ENCODE measurements at regions not wholly inside any gene's neighbourhood (a gene's known extent, or its start where the extent isn't known, plus 50 kb on each side); places are given as distances from the start of the nearest gene placed in this dataset.
"Not testable (repeated sequence)": the region's sequence is repeated elsewhere in the genome, so short reads cannot be mapped to it uniquely, and the experiment has no call there.

- DNase-seq = no peak
These were observed 180.4 kb upstream of the ITGA1 start for GRCh38 chr5:52607227-52607824.

GRCh38 chr5:52620315-52620714 is 167.4 kb upstream of the ITGA1 start:
- DNase-seq = no peak

GRCh38 chr5:52623291-52623690 is 164.4 kb upstream of the ITGA1 start:
- no peak for DNase-seq

- no peak for DNase-seq
These were observed 163.4 kb upstream of the ITGA1 start for GRCh38 chr5:52624291-52624690.

- DNase-seq = no peak
These were observed 161.4 kb upstream of the ITGA1 start for GRCh38 chr5:52626312-52626711.

- no peak for DNase-seq
These were observed 160.0 kb upstream of the ITGA1 start for GRCh38 chr5:52627740-52628139.

- DNase-seq = no peak
These were observed 155.4 kb upstream of the ITGA1 start for GRCh38 chr5:52632281-52632680.

- not testable (repeated sequence) for DNase-seq
These were observed 153.5 kb upstream of the ITGA1 start for GRCh38 chr5:52634171-52634570.

- DNase-seq = no peak
These were observed 149.0 kb upstream of the ITGA1 start for GRCh38 chr5:52638732-52639131.

GRCh38 chr5:52648726-52649125 is 139.0 kb upstream of the ITGA1 start:
- no peak for DNase-seq

- DNase-seq = no peak
These were observed 132.6 kb upstream of the ITGA1 start for GRCh38 chr5:52655163-52655562.

- DNase-seq = no peak
These were observed 131.0 kb upstream of the ITGA1 start for GRCh38 chr5:52656569-52657246.

- DNase-seq = peak; percentile 69
These were observed 130.5 kb upstream of the ITGA1 start for GRCh38 chr5:52657247-52657645.

- DNase-seq = no peak
These were observed 129.5 kb upstream of the ITGA1 start for GRCh38 chr5:52658246-52658645.

- no peak for DNase-seq
These were observed 127.1 kb upstream of the ITGA1 start for GRCh38 chr5:52660621-52661020.

GRCh38 chr5:52661903-52662595 is 125.7 kb upstream of the ITGA1 start:
- peak; percentile 18 for DNase-seq

- peak; percentile 9 for DNase-seq
These were observed 122.2 kb upstream of the ITGA1 start for GRCh38 chr5:52665559-52665958.

GRCh38 chr5:52668139-52668538 is 119.6 kb upstream of the ITGA1 start:
- DNase-seq = no peak

- no peak for DNase-seq
These were observed 119.1 kb upstream of the ITGA1 start for GRCh38 chr5:52668544-52669185.

GRCh38 chr5:52672459-52672858 is 115.3 kb upstream of the ITGA1 start:
- no peak for DNase-seq

- no peak for DNase-seq
These were observed 114.2 kb upstream of the ITGA1 start for GRCh38 chr5:52673495-52673894.

GRCh38 chr5:52674815-52675545 is 112.7 kb upstream of the ITGA1 start:
- DNase-seq = no peak

- no peak for DNase-seq
These were observed 105.2 kb upstream of the ITGA1 start for GRCh38 chr5:52682492-52682891.
